Activated CD4-positive, alpha-beta T cell treated with anti-CD3 and anti-CD28 coated beads, Interleukin-2, Interleukin-4, amounts not matched to agents 100 ng/mL and 50 ng/mL, durations not matched to agents 16 hours and 8 hours (primary cell): ENCODE measurements at regions not wholly inside any gene's neighbourhood (a gene's known extent, or its start where the extent isn't known, plus 50 kb on each side); places are given as distances from the start of the nearest gene placed in this dataset.

Experiments used
- DNase-seq: peaks from one replicate; pipeline ENCODE4 v3.0.0-alpha.2; 2020; ENCODE audit warnings: low spot score

DNA sequence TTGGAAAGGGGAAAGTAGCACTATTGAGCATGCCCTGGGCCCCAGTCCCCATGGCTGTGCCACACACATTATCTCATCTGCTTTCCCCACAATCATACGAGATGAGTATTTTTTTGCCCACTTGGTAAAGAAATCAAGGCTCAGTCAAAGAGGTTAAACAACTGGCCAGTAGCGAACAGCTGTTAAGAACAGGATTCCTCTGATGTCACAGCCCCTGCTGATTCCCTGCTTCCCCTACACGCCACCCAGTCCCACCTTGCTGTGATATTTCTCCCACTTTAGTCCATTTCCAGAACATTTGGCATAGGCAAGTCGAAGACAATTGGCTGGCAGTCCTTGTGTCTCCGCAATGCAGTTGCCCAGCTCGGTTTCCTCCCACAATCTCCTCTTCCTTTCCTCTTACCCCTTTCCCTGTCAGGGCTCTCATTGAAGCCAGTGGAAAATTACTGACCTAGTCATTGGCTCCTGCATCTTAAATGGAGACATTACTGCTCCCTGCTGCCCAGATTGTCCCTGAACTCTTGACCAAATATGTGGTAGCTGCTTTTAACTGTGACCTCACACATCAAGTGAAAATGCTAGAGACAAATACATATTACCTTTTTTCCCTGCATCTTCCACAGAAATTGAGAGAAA is 56.5 kb upstream of the EEPD1 start:
- DNase-seq, result no peak

DNA sequence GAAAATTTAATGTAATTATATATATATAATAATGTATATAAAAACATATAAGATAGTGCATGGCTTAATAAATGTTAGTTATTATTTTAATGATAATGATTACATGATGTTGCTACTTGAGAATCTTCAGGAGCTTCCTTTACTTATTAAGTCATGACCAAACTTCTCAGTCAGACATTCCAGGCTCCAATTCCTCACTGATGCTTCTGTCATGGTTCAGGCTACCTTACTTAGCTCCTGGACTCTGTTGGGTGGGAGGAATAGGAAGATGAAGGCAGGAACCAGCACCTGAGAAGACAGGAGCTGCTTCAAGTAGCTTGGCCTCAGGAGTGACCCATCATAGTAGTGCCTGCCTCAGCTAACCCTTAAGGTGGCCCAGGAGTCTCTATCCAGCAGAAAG is 55.0 kb upstream of the EEPD1 start:
- no peak for DNase-seq

DNA sequence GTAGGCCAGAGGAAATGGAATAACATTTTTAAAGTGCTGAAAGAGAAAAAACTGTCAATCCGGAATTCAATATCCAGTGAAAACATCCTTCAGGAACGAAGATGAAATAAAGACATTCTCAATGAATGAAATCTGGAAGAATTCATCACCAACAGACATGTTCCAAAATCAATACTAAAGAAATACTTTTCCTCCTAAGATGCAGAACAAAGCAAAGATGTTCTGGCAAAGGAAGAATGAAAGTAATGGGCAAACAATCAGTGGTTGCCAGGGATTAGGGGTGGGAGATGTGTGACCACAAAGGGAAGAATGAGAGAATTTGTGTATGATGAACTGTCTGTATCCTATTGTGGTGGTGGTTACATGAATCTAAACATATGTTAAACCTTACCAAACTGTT is 52.8 kb upstream of the EEPD1 start:
- no peak for DNase-seq

DNA sequence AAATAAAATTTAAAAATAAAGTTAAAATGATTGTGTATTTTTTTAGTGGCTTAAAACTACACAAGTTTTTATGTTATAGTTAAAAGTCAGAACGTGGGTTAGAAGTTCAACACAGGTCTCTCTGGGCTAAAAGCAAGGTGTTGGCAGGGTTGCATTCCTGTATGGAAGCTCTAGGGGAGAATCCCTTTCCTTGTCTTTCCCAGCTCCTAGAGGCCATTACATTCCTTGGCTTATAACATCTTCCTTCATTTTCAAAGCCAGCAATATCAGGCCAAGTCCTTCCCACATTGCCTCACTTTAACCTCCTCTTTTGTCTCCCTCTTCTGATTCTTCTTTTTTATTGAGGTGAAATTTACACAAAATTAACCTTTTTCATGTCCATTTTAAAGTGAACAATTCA is 52.4 kb upstream of the EEPD1 start:
- DNase-seq, result no peak
